ENCODE measurements at regions not wholly inside any gene's neighbourhood (a gene's known extent, or its start where the extent isn't known, plus 50 kb on each side); places are given as distances from the start of the nearest gene placed in this dataset.
A peak's percentile ranks its signal among the peaks of the same experiment; 100 is the strongest.

DNA sequence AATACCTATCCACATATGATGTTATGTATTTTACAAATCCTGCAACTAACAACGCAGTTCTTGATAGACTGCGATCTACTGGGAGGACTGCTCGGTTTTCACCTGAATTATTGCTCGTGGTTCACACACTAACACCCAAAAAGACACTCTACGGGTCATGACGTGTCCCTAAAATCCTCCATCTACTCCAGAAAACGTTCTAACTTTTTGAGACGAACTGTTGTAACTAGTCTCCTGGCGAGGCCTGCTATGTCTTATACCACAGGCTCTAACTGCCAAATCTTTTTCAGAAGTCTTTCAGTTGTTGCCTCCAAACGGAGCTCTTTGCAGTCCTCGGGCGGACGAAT, 108.2 kb downstream of the KCNRG start:
- no CpG with 5 or more reads among the region's 13 CpGs for WGBS (ENCODE audit: extremely low coverage, insufficient read length, low lambda C conversion rate)

More for the DNA sequence above, 108.2 kb downstream of the KCNRG start:
- Histone ChIP-seq H4K8ac (replicated peaks; ENCODE audit: insufficient read length, low read depth, low read length) (no peak overlapping the region), H3K79me2 (ENCODE audit: insufficient read depth, low read length) (no peaks in the 10 kb centered on the region), H3K14ac (ENCODE audit: insufficient read depth, low read length) (no peak overlapping the region), H2AK5ac (ENCODE audit: insufficient read length, low read length) (no peak overlapping the region), H3K27ac (ENCODE audit: insufficient read length, low read depth, low read length) (no peak overlapping the region), H3K9me3 (ENCODE audit: control insufficient read depth, low read depth, low read length) (no peaks in the 10 kb centered on the region), H2BK20ac (ENCODE audit: low read depth, low read length, poor library complexity, severe bottlenecking) (no peak overlapping the region), H4K91ac (ENCODE audit: insufficient read length, low read depth, low read length) (no peak overlapping the region), H2BK12ac (ENCODE audit: insufficient read length, low read depth, low read length) (no peak overlapping the region), H3K4me1 (ENCODE audit: insufficient read depth, low read length) (peaks cover 3% of the 10 kb centered on the region; the same call in 1 of the 2 replicates), H3K23ac (ENCODE audit: insufficient read length, low read depth, low read length) (no peak overlapping the region), H3K4ac (ENCODE audit: low read depth, low read length) (no peak overlapping the region), H2AFZ (ENCODE audit: low read length) (no peak overlapping the region), H2BK15ac (ENCODE audit: low read depth, low read length) (no peak overlapping the region), H4K20me1 (ENCODE audit: control insufficient read depth, insufficient read depth, insufficient read length) (no peaks in the 10 kb centered on the region), H3K23me2 (ENCODE audit: insufficient read length, low read depth, low read length, poor library complexity, severe bottlenecking) (peaks cover 37% of the 10 kb centered on the region), H3K56ac (ENCODE audit: insufficient read length, low read depth, low read length) (no peak overlapping the region), H2BK120ac (ENCODE audit: low read depth, low read length, poor library complexity, severe bottlenecking) (no peak overlapping the region), H3K9ac (ENCODE audit: extremely low read depth, insufficient read length, low read length) (no peak overlapping the region), H4K5ac (ENCODE audit: insufficient read length, low read depth, low read length) (no peak overlapping the region), H3T11ph (ENCODE audit: low read length) (no peak overlapping the region), H2BK5ac (ENCODE audit: insufficient read length, low read length) (no peak overlapping the region), H3K27me3 (ENCODE audit: insufficient read depth, low read length) (peaks cover 50% of the 10 kb centered on the region), H3K79me1 (ENCODE audit: insufficient read depth, low read depth, low read length, poor library complexity, severe bottlenecking) (no peaks in the 10 kb centered on the region), H3K4me2 (ENCODE audit: insufficient read depth, insufficient read length, low read length) (peak overlapping the region; percentile 74), H3K18ac (ENCODE audit: insufficient read length, low read depth, low read length) (no peak overlapping the region)
- H3K9me3 Mint-ChIP-seq, result no peaks in the 10 kb centered on the region; a peak in 3 of 5 replicates
- no peak overlapping the region for H3K27ac Mint-ChIP-seq
- H3K4me3 Mint-ChIP-seq, result peak overlapping the region; percentile 69 to 86
- peaks cover 31 to 47% of the 10 kb centered on the region in 2 experiments for H3K4me1 Mint-ChIP-seq
- DNase-seq, result no peak
- H3K27me3 Mint-ChIP-seq (ENCODE audit: low read depth), result peaks cover 80% of the 10 kb centered on the region
- TF ChIP-seq, protein P1, sequence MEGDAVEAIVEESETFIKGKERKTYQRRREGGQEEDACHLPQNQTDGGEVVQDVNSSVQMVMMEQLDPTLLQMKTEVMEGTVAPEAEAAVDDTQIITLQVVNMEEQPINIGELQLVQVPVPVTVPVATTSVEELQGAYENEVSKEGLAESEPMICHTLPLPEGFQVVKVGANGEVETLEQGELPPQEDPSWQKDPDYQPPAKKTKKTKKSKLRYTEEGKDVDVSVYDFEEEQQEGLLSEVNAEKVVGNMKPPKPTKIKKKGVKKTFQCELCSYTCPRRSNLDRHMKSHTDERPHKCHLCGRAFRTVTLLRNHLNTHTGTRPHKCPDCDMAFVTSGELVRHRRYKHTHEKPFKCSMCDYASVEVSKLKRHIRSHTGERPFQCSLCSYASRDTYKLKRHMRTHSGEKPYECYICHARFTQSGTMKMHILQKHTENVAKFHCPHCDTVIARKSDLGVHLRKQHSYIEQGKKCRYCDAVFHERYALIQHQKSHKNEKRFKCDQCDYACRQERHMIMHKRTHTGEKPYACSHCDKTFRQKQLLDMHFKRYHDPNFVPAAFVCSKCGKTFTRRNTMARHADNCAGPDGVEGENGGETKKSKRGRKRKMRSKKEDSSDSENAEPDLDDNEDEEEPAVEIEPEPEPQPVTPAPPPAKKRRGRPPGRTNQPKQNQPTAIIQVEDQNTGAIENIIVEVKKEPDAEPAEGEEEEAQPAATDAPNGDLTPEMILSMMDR (conservative IDR thresholded peaks at IDR 0.05), result no peak
- H3K36me3 Mint-ChIP-seq (ENCODE audit: insufficient read depth in 1 of 3, low read depth in 3 of 3), result no peaks in the 10 kb centered on the region; a peak in 1 of 7 replicates

Data from H9 (cell line).